HG03520 (cell line): ENCODE measurements at regions not wholly inside any gene's neighbourhood (a gene's known extent, or its start where the extent isn't known, plus 50 kb on each side); places are given as distances from the start of the nearest gene placed in this dataset.

Experiments used
- ATAC-seq: cut with Tn5 transposase; IDR thresholded peaks from one replicate; pipeline ENCODE4 v1.9.1; 2021; ENCODE audit warnings: mild to moderate bottlenecking, moderate library complexity; ENCODE audit not compliant: unreplicated experiment

- no peak for ATAC-seq
Measured at GRCh38 chr6:152904678-152905077, 78.2 kb downstream of the FBXO5 start.

- no peak for ATAC-seq
Measured at GRCh38 chr6:152905551-152906299, 77.1 kb downstream of the FBXO5 start.

GRCh38 chr6:152909241-152909640, 73.6 kb downstream of the FBXO5 start:
- no peak for ATAC-seq

GRCh38 chr6:152916035-152916434, 66.8 kb downstream of the FBXO5 start:
- ATAC-seq, result no peak

GRCh38 chr6:152918991-152919390, 63.9 kb downstream of the FBXO5 start:
- ATAC-seq, result no peak

GRCh38 chr6:152920016-152920415, 62.8 kb downstream of the FBXO5 start:
- ATAC-seq, result no peak
